HG02885 (cell line): ENCODE measurements at regions not wholly inside any gene's neighbourhood (a gene's known extent, or its start where the extent isn't known, plus 50 kb on each side); places are given as distances from the start of the nearest gene placed in this dataset.

ENCODE experiments used
- ATAC-seq: cut with Tn5 transposase; IDR thresholded peaks from one replicate; pipeline ENCODE4 v1.9.1; 2021; ENCODE audit warnings: mild to moderate bottlenecking; ENCODE audit not compliant: unreplicated experiment, poor library complexity

GRCh38 chr4:181594188-181594587 is 649.0 kb upstream of the TENM3 start:
- ATAC-seq, result no peak

- no peak for ATAC-seq
Observed at GRCh38 chr4:181595716-181596115, 647.5 kb upstream of the TENM3 start.

GRCh38 chr4:181597766-181598165 is 645.4 kb upstream of the TENM3 start:
- no peak for ATAC-seq

- no peak for ATAC-seq
Observed at GRCh38 chr4:181599134-181599533, 644.1 kb upstream of the TENM3 start.

GRCh38 chr4:181601103-181601502 is 642.1 kb upstream of the TENM3 start:
- no peak for ATAC-seq

GRCh38 chr4:181604546-181604945 is 638.7 kb upstream of the TENM3 start:
- no peak for ATAC-seq

- ATAC-seq, result no peak
Observed at GRCh38 chr4:181606300-181606699, 636.9 kb upstream of the TENM3 start.

GRCh38 chr4:181608181-181608580 is 635.0 kb upstream of the TENM3 start:
- ATAC-seq, result no peak

GRCh38 chr4:181611033-181611711 is 632.0 kb upstream of the TENM3 start:
- ATAC-seq, result no peak

GRCh38 chr4:181611946-181612600 is 631.1 kb upstream of the TENM3 start:
- no peak for ATAC-seq

- ATAC-seq, result no peak
Observed at GRCh38 chr4:181613200-181613599, 630.0 kb upstream of the TENM3 start.

- no peak for ATAC-seq
Observed at GRCh38 chr4:181618038-181618618, 625.1 kb upstream of the TENM3 start.

- no peak for ATAC-seq
Observed at GRCh38 chr4:181618896-181619295, 624.3 kb upstream of the TENM3 start.

GRCh38 chr4:181619651-181620050 is 623.6 kb upstream of the TENM3 start:
- no peak for ATAC-seq

- ATAC-seq, result no peak
Observed at GRCh38 chr4:181637186-181638105, 605.8 kb upstream of the TENM3 start.

- ATAC-seq, result no peak
Observed at GRCh38 chr4:181643466-181643865, 599.7 kb upstream of the TENM3 start.

- ATAC-seq, result no peak
Observed at GRCh38 chr4:181645489-181645888, 597.7 kb upstream of the TENM3 start.

- no peak for ATAC-seq
Observed at GRCh38 chr4:181646864-181647263, 596.3 kb upstream of the TENM3 start.

GRCh38 chr4:181647396-181648147 is 595.6 kb upstream of the TENM3 start:
- no peak for ATAC-seq
